ENCODE measurements at regions not wholly inside any gene's neighbourhood (a gene's known extent, or its start where the extent isn't known, plus 50 kb on each side); places are given as distances from the start of the nearest gene placed in this dataset.

DNA sequence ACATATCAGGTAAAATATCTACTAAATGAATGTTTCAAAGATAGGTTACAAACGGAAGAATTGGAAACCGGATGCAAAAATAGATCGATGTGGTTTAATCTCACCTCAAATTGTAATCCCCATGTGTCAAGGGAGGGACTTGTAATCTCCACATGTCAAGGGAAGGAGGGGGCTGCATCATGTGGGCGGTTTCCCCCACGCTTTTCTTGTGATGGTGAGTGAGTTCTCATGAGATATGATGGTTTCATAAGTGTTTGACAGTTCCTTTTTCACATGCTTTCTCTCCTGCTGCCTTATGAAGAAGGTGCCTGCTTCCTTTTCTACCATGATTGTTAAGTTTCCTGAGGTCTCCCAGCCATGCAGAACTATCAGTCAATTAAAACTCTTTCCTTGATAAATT lies 408.7 kb upstream of the TMPRSS15 start:
- Histone ChIP-seq H2AFZ (ENCODE audit: low read depth, low read length) (no peak overlapping the region), H3K79me2 (ENCODE audit: control insufficient read depth, insufficient read depth, low read length) (no peaks in the 10 kb centered on the region), H3K27me3 (ENCODE audit: control insufficient read depth in 2 of 2, insufficient read depth in 2 of 2, low read length in 2 of 2) (no peaks in the 10 kb centered on the region), H3K9me3 (replicated peaks; ENCODE audit: control insufficient read depth, insufficient read depth, low read length) (no peaks in the 10 kb centered on the region), H3K9ac (replicated peaks; ENCODE audit: extremely low read depth, insufficient read depth, low read length) (no peak overlapping the region), H3K4me1 (ENCODE audit: control insufficient read depth, extremely low read depth, insufficient read depth, low read length) (no peaks in the 10 kb centered on the region), H3K9me1 (replicated peaks; ENCODE audit: control insufficient read depth, extremely low read depth, insufficient read depth, low read length) (no peaks in the 10 kb centered on the region), H3K4me2 (ENCODE audit: insufficient read depth, low read length) (no peak overlapping the region), H3K4me3 (replicated peaks in 1 of 3; ENCODE audit: insufficient read depth in 1 of 3, low read depth in 1 of 3, low read length in 3 of 3) (no peak overlapping the region), H3K27ac (ENCODE audit: insufficient read depth, low read depth, low read length) (no peak overlapping the region), H3K36me3 (ENCODE audit: control insufficient read depth in 2 of 2, extremely low read depth in 1 of 2, insufficient read depth in 2 of 2, low read length in 2 of 2) (no peaks in the 10 kb centered on the region), H4K20me1 (replicated peaks; ENCODE audit: control insufficient read depth, extremely low read depth, insufficient read depth, low read length) (no peaks in the 10 kb centered on the region)
- BruUV-seq (replicated peaks) = no TSS peak
- intact Hi-C loops (cut with micrococcal nuclease) (no loop called here), dilution Hi-C loops (cut with MboI; ENCODE audit: extremely low pct_ligation_motif_present, low sequenced_read_pairs) (no loop called here)
- FAIRE-seq (no peak), DNase-seq (ENCODE audit: low read depth, low spot score) (no peak)
- POLR2A ChIA-PET = no interaction called here
- no peak for TF ChIP-seq POLR2A (IDR thresholded peaks at IDR 0.05; ENCODE audit: low read depth, low read length)
- TF ChIP-seq, protein P1, sequence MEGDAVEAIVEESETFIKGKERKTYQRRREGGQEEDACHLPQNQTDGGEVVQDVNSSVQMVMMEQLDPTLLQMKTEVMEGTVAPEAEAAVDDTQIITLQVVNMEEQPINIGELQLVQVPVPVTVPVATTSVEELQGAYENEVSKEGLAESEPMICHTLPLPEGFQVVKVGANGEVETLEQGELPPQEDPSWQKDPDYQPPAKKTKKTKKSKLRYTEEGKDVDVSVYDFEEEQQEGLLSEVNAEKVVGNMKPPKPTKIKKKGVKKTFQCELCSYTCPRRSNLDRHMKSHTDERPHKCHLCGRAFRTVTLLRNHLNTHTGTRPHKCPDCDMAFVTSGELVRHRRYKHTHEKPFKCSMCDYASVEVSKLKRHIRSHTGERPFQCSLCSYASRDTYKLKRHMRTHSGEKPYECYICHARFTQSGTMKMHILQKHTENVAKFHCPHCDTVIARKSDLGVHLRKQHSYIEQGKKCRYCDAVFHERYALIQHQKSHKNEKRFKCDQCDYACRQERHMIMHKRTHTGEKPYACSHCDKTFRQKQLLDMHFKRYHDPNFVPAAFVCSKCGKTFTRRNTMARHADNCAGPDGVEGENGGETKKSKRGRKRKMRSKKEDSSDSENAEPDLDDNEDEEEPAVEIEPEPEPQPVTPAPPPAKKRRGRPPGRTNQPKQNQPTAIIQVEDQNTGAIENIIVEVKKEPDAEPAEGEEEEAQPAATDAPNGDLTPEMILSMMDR (IDR thresholded peaks at IDR 0.05; ENCODE audit: extremely low read depth in 1 of 2, insufficient read depth in 1 of 2, low read depth in 1 of 2, low read length in 2 of 2) = no peak
- TF ChIP-seq, protein P2, sequence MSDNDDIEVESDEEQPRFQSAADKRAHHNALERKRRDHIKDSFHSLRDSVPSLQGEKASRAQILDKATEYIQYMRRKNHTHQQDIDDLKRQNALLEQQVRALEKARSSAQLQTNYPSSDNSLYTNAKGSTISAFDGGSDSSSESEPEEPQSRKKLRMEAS (IDR thresholded peaks at IDR 0.05; ENCODE audit: insufficient read depth, insufficient read length) = no peak
- no peak for TF ChIP-seq MYC (IDR thresholded peaks at IDR 0.05; ENCODE audit: low read depth, low read length)
- no peak for TF ChIP-seq EZH2 (IDR thresholded peaks at IDR 0.05; ENCODE audit: borderline replicate concordance, low read depth, low read length, severe bottlenecking)
- TF ChIP-seq GATA2 (IDR thresholded peaks at IDR 0.05; ENCODE audit: insufficient read depth, insufficient read length, low read depth, low read length) = no peak
- TF ChIP-seq POLR2AphosphoS5 (IDR thresholded peaks at IDR 0.05; ENCODE audit: insufficient read depth, low read depth, low read length) = no peak
- no peak for TF ChIP-seq FOS (IDR thresholded peaks at IDR 0.05; ENCODE audit: borderline replicate concordance, insufficient read depth, low read length)
- no peak for TF ChIP-seq JUN (IDR thresholded peaks at IDR 0.05; ENCODE audit: borderline replicate concordance, insufficient read depth, insufficient read length, low read depth)
- CTCF ChIA-PET = no interaction called here

Measured in endothelial cell of umbilical vein (primary cell).